ENCODE measurements at regions not wholly inside any gene's neighbourhood (a gene's known extent, or its start where the extent isn't known, plus 50 kb on each side); places are given as distances from the start of the nearest gene placed in this dataset.
A peak's percentile ranks its signal among the peaks of the same experiment; 100 is the strongest.

DNA sequence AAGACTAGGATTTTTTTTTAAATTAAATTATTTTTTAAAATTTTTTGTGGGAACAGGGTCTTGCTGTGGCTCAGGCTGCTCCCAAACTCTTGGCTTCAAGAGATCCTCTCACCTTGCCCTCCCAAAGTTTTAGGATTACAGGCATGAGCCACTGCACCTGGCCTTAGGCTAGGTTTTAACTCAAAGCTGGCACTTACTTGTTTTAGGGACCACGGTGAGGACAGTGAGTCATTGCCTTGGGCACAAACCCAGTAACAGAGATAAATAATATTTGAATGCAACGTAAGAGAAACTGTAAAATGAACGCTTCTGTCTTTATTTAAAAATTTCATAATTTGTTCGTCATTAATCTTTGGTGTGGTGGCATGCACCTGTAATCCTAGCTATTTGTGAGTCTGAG is 96.6 kb downstream of the GATA3 start:
- no peak for DNase-seq
- Histone ChIP-seq H3K79me2 (ENCODE audit: low read depth) (no peaks in the 10 kb centered on the region), H3K9me3 (ENCODE audit: insufficient read depth, low read depth) (no peaks in the 10 kb centered on the region), H3K4me1 (replicated peaks; ENCODE audit: insufficient read depth) (no peaks in the 10 kb centered on the region), H3K4me3 (no peak overlapping the region), H3F3A (ENCODE audit: insufficient read depth, low read depth) (no peaks in the 10 kb centered on the region), H3K4me2 (no peak overlapping the region), H3K27me3 (ENCODE audit: insufficient read depth, low read depth) (no peaks in the 10 kb centered on the region), H3K36me3 (ENCODE audit: low read depth) (no peaks in the 10 kb centered on the region), H4K20me1 (ENCODE audit: insufficient read depth) (no peaks in the 10 kb centered on the region), H3K9me2 (ENCODE audit: insufficient read depth) (no peaks in the 10 kb centered on the region), H3K27ac (no peak overlapping the region), H2AFZ (no peak overlapping the region)
- CTCF ChIA-PET: no interaction called here
- POLR2A ChIA-PET (ENCODE audit: unreplicated experiment): no interaction called here
- no TSS peak for BruUV-seq (replicated peaks)
- intact Hi-C loops (cut with micrococcal nuclease; ENCODE audit: unreplicated experiment): no loop called here
- TF ChIP-seq EZH2 (IDR thresholded peaks at IDR 0.05; ENCODE audit: low read depth): no peak
- TF ChIP-seq, protein P1, sequence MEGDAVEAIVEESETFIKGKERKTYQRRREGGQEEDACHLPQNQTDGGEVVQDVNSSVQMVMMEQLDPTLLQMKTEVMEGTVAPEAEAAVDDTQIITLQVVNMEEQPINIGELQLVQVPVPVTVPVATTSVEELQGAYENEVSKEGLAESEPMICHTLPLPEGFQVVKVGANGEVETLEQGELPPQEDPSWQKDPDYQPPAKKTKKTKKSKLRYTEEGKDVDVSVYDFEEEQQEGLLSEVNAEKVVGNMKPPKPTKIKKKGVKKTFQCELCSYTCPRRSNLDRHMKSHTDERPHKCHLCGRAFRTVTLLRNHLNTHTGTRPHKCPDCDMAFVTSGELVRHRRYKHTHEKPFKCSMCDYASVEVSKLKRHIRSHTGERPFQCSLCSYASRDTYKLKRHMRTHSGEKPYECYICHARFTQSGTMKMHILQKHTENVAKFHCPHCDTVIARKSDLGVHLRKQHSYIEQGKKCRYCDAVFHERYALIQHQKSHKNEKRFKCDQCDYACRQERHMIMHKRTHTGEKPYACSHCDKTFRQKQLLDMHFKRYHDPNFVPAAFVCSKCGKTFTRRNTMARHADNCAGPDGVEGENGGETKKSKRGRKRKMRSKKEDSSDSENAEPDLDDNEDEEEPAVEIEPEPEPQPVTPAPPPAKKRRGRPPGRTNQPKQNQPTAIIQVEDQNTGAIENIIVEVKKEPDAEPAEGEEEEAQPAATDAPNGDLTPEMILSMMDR (conservative IDR thresholded peaks at IDR 0.05): no peak

- H3K36me3 ChIP-seq (ENCODE audit: low read depth): no peaks in the 10 kb centered on the region
- CTCF ChIA-PET: no interaction called here
- H3K4me2 ChIP-seq: no peak overlapping the region
- H2AFZ ChIP-seq: no peak overlapping the region
- H3F3A ChIP-seq (ENCODE audit: insufficient read depth, low read depth): peaks cover 22% of the 10 kb centered on the region
- no peaks in the 10 kb centered on the region for H3K9me3 ChIP-seq (ENCODE audit: insufficient read depth, low read depth)
- no peaks in the 10 kb centered on the region for H3K9me2 ChIP-seq (ENCODE audit: insufficient read depth)
- intact Hi-C loops (cut with micrococcal nuclease; ENCODE audit: unreplicated experiment): no loop called here
- POLR2A ChIA-PET (ENCODE audit: unreplicated experiment): no interaction called here
- TF ChIP-seq EZH2 (IDR thresholded peaks at IDR 0.05; ENCODE audit: low read depth): no peak
- H3K4me3 ChIP-seq: no peak overlapping the region
- BruUV-seq (replicated peaks): no TSS peak
- H3K27ac ChIP-seq: no peak overlapping the region
- H3K79me2 ChIP-seq (ENCODE audit: low read depth): no peaks in the 10 kb centered on the region
- DNase-seq: no peak
- H4K20me1 ChIP-seq (ENCODE audit: insufficient read depth): no peaks in the 10 kb centered on the region
- peaks cover 22% of the 10 kb centered on the region for H3K4me1 ChIP-seq (replicated peaks; ENCODE audit: insufficient read depth)
- H3K27me3 ChIP-seq (ENCODE audit: insufficient read depth, low read depth): no peaks in the 10 kb centered on the region
Measured at GRCh38 chr10:8156918-8157317, 102.4 kb downstream of the GATA3 start.

GRCh38 chr10:8158193-8159071 is 103.9 kb downstream of the GATA3 start:
- no TSS peak for BruUV-seq (replicated peaks)
- H3K4me3 ChIP-seq: no peak overlapping the region
- no peak overlapping the region for H2AFZ ChIP-seq
- peaks cover 22% of the 10 kb centered on the region for H3F3A ChIP-seq (ENCODE audit: insufficient read depth, low read depth)
- TF ChIP-seq, protein P1 (conservative IDR thresholded peaks at IDR 0.05): no peak
- no peak for TF ChIP-seq EZH2 (IDR thresholded peaks at IDR 0.05; ENCODE audit: low read depth)
- peaks cover 22% of the 10 kb centered on the region for H3K4me1 ChIP-seq (replicated peaks; ENCODE audit: insufficient read depth)
- no peaks in the 10 kb centered on the region for H3K27me3 ChIP-seq (ENCODE audit: insufficient read depth, low read depth)
- ChIA-PET POLR2A (ENCODE audit: unreplicated experiment) (no interaction called here), CTCF (interaction anchor here (0.5 to 0.6 kb wide), 2 partner anchors 258 to 1036 kb away, joined by 3 read pairs; no protein-coding TSS in a partner anchor)
- intact Hi-C loops (cut with micrococcal nuclease; ENCODE audit: unreplicated experiment): no loop called here
- no peaks in the 10 kb centered on the region for H3K36me3 ChIP-seq (ENCODE audit: low read depth)
- no peaks in the 10 kb centered on the region for H3K79me2 ChIP-seq (ENCODE audit: low read depth)
- no peaks in the 10 kb centered on the region for H3K9me2 ChIP-seq (ENCODE audit: insufficient read depth)
- no peaks in the 10 kb centered on the region for H3K9me3 ChIP-seq (ENCODE audit: insufficient read depth, low read depth)
- H4K20me1 ChIP-seq (ENCODE audit: insufficient read depth): no peaks in the 10 kb centered on the region
- peak overlapping the region; percentile 69 for H3K27ac ChIP-seq
- H3K4me2 ChIP-seq: 0 out of 2 replicates have a peak overlapping the region, but pooled peaks have one; percentile 27
- no peak for DNase-seq
